ENCODE measurements at regions not wholly inside any gene's neighbourhood (a gene's known extent, or its start where the extent isn't known, plus 50 kb on each side); places are given as distances from the start of the nearest gene placed in this dataset.

- POLR2A ChIA-PET = interaction anchor here (1.0 to 1.6 kb wide), 3 partner anchors 10 to 170 kb away, joined by 3 to 6 read pairs (median 5); no protein-coding TSS in a partner anchor
- RAD21 ChIA-PET (ENCODE audit: unreplicated experiment) = no interaction called here
- no peaks in the 10 kb centered on the region for H3K9me3 ChIP-seq (replicated peaks; ENCODE audit: control insufficient read depth, insufficient read depth, low read length)
- H3K4me1 ChIP-seq (ENCODE audit: control insufficient read depth, insufficient read depth, low read length) = no peaks in the 10 kb centered on the region; the same call in 1 of the 2 replicates
- FAIRE-seq (no peak), DNase-seq (ENCODE audit: low read depth, low spot score) (no peak), ATAC-seq (no peak)
- no peaks in the 10 kb centered on the region for H3K27me3 ChIP-seq (replicated peaks in 1 of 2; ENCODE audit: control insufficient read depth in 2 of 2, insufficient read depth in 2 of 2, low read length in 1 of 2)
- intact Hi-C loops (cut with micrococcal nuclease; ENCODE audit: unreplicated experiment) = no loop called here
- H3K9ac ChIP-seq (ENCODE audit: control insufficient read depth, insufficient read depth, low read length) = no peak overlapping the region
- no peak overlapping the region for H3K4me3 ChIP-seq
- H3K79me2 ChIP-seq (ENCODE audit: control insufficient read depth, insufficient read depth, low read length) = no peaks in the 10 kb centered on the region
- TF ChIP-seq PML (IDR thresholded peaks at IDR 0.05; ENCODE audit: low read length) (no peak), ETV6 (conservative IDR thresholded peaks at IDR 0.05 in 1 of 2, IDR thresholded peaks at IDR 0.05 in 1 of 2; ENCODE audit: borderline replicate concordance in 1 of 2, low read depth in 1 of 2) (no peak), EZH2 (IDR thresholded peaks at IDR 0.05; ENCODE audit: borderline replicate concordance, control insufficient read depth, low read depth, low read length) (no peak), ATF3 (IDR thresholded peaks at IDR 0.05; ENCODE audit: borderline replicate concordance, extremely low read depth, low read depth, low read length) (no peak)
- H3K36me3 ChIP-seq (ENCODE audit: control insufficient read depth in 2 of 2, insufficient read depth in 2 of 2, low read length in 1 of 2) = no peaks in the 10 kb centered on the region
- in situ Hi-C loops (cut with MboI) = no loop called here
- BruUV-seq (replicated peaks) = no TSS peak
- WGBS (ENCODE audit: insufficient coverage, insufficient replicate concordance, low lambda C conversion rate, missing lambda C conversion rate) = 56% methylated on average over 7 of the region's 7 CpGs
- SMC1A ChIA-PET (ENCODE audit: uncharacterized antibody, unreplicated experiment) = interaction anchor here (1.1 to 7.2 kb wide), 5 partner anchors 10 to 167 kb away, joined by 3 to 105 read pairs (median 4); no protein-coding TSS in a partner anchor
- no peaks in the 10 kb centered on the region for H4K20me1 ChIP-seq (ENCODE audit: control insufficient read depth, insufficient read depth)
- H3K4me2 ChIP-seq (ENCODE audit: control insufficient read depth, insufficient read depth) = no peak overlapping the region
- H3K27ac ChIP-seq (ENCODE audit: control insufficient read depth, insufficient read depth) = no peak overlapping the region
- H2AFZ ChIP-seq (ENCODE audit: control insufficient read depth, low read depth, low read length) = no peak overlapping the region
- CTCF ChIA-PET = interaction anchor here (0.9 to 1.3 kb wide), 2 partner anchors 10 to 33 kb away, joined by 4 to 5 read pairs; no protein-coding TSS in a partner anchor
Measured at GRCh38 chr2:136223274-136223673, 105.3 kb upstream of the CXCR4 start.

- SMC1A ChIA-PET (ENCODE audit: uncharacterized antibody, unreplicated experiment) = interaction anchor here (1.3 to 7.2 kb wide), 4 partner anchors 10 to 25 kb away, joined by 3 to 105 read pairs (median 26); no protein-coding TSS in a partner anchor
- POLR2A ChIA-PET = interaction anchor here (1.0 to 1.6 kb wide), 3 partner anchors 10 to 170 kb away, joined by 3 to 6 read pairs (median 5); no protein-coding TSS in a partner anchor
Measured at GRCh38 chr2:136222862-136223261, 104.9 kb upstream of the CXCR4 start.

More at GRCh38 chr2:136222862-136223261, 104.9 kb upstream of the CXCR4 start:
- H3K27ac ChIP-seq (ENCODE audit: control insufficient read depth, insufficient read depth) = no peak overlapping the region
- no peaks in the 10 kb centered on the region for H3K36me3 ChIP-seq (ENCODE audit: control insufficient read depth in 2 of 2, insufficient read depth in 2 of 2, low read length in 1 of 2)
- in situ Hi-C loops (cut with MboI) (no loop called here), intact Hi-C loops (cut with micrococcal nuclease; ENCODE audit: unreplicated experiment) (no loop called here)
- no peak overlapping the region for H3K4me3 ChIP-seq
- no TSS peak for BruUV-seq (replicated peaks)
- 68% methylated on average over 5 of the region's 5 CpGs for WGBS (ENCODE audit: insufficient coverage, insufficient replicate concordance, low lambda C conversion rate, missing lambda C conversion rate)
- ChIA-PET CTCF (interaction anchor here (0.9 to 1.3 kb wide), 2 partner anchors 10 to 34 kb away, joined by 4 to 5 read pairs; no protein-coding TSS in a partner anchor), RAD21 (ENCODE audit: unreplicated experiment) (interaction anchor here (1.4 kb wide), 1 partner anchor 62 kb away, joined by 3 read pairs; no protein-coding TSS in a partner anchor)
- H3K9me3 ChIP-seq (replicated peaks; ENCODE audit: control insufficient read depth, insufficient read depth, low read length) = no peaks in the 10 kb centered on the region
- ATAC-seq = no peak
- no peaks in the 10 kb centered on the region; the same call in 1 of the 2 replicates for H3K4me1 ChIP-seq (ENCODE audit: control insufficient read depth, insufficient read depth, low read length)
- no peak overlapping the region for H3K9ac ChIP-seq (ENCODE audit: control insufficient read depth, insufficient read depth, low read length)
- TF ChIP-seq RUNX3 (IDR thresholded peaks at IDR 0.05; ENCODE audit: low read length) (no peak), BRCA1 (IDR thresholded peaks at IDR 0.05; ENCODE audit: low read depth, low read length) (no peak), SIX5 (IDR thresholded peaks at IDR 0.05; ENCODE audit: low read depth, low read length, severe bottlenecking) (no peak), POLR2AphosphoS2 (IDR thresholded peaks at IDR 0.05; ENCODE audit: low read depth, low read length) (no peak), HCFC1 (IDR thresholded peaks at IDR 0.05; ENCODE audit: low read length) (no peak), IRF4 (IDR thresholded peaks at IDR 0.05; ENCODE audit: low read depth, low read length) (no peak), SIN3A (IDR thresholded peaks at IDR 0.05; ENCODE audit: low read depth, low read length) (no peak), ATF3 (IDR thresholded peaks at IDR 0.05; ENCODE audit: borderline replicate concordance, extremely low read depth, low read depth, low read length) (no peak), ATF2 (IDR thresholded peaks at IDR 0.05; ENCODE audit: low read length) (no peak)
- no peaks in the 10 kb centered on the region for H3K27me3 ChIP-seq (replicated peaks in 1 of 2; ENCODE audit: control insufficient read depth in 2 of 2, insufficient read depth in 2 of 2, low read length in 1 of 2)
- no peak for DNase-seq (ENCODE audit: low read depth, low spot score)
- FAIRE-seq = no peak
- no peak overlapping the region for H3K4me2 ChIP-seq (ENCODE audit: control insufficient read depth, insufficient read depth)
- no peaks in the 10 kb centered on the region for H3K79me2 ChIP-seq (ENCODE audit: control insufficient read depth, insufficient read depth, low read length)
- H2AFZ ChIP-seq (ENCODE audit: control insufficient read depth, low read depth, low read length) = no peak overlapping the region
- H4K20me1 ChIP-seq (ENCODE audit: control insufficient read depth, insufficient read depth) = no peaks in the 10 kb centered on the region

Data from GM12878 (cell line).